SK-N-MC (cell line): ENCODE measurements at regions not wholly inside any gene's neighbourhood (a gene's known extent, or its start where the extent isn't known, plus 50 kb on each side); places are given as distances from the start of the nearest gene placed in this dataset.

ENCODE experiments used
- EZH2 ChIP-seq: fragments of 200-600 bp; sonication (generic); IDR thresholded peaks from one replicate; pipeline ENCODE4 v1.6.1; 2017; ENCODE audit warnings: antibody characterized with exemption
- POLR2AphosphoS5 ChIP-seq: IDR thresholded peaks from 2 replicates; pipeline ENCODE4 v1.6.1; 2012; ENCODE audit warnings: mild to moderate bottlenecking, low read depth, low read length, borderline replicate concordance

DNA sequence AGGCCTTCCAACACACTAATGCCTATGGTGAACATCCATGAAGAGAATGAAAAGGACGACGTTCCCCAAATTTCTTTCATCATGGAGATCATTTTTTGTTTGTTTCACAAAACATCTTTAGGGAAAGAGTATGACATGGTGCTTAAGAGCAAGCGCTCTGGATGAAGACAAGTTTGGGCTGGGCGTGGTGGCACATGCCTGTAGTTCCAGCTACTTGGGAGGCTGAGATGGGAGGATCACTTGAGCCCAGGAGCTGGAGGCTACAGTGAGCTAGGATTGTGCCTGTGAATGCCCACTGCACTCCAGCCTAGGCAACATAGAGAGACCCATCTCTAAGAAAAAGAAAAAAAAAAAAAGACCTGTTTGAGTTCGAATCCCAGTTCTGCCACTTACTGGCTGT, 253.1 kb downstream of the PTPRU start:
- TF ChIP-seq POLR2AphosphoS5, result no peak
- TF ChIP-seq EZH2, result no peak
